HG03159 (cell line): ENCODE measurements at regions not wholly inside any gene's neighbourhood (a gene's known extent, or its start where the extent isn't known, plus 50 kb on each side); places are given as distances from the start of the nearest gene placed in this dataset.
"Not testable (repeated sequence)": the region's sequence is repeated elsewhere in the genome, so short reads cannot be mapped to it uniquely, and the experiment has no call there.

ENCODE experiments used
- ATAC-seq: cut with Tn5 transposase; IDR thresholded peaks from one replicate; pipeline ENCODE4 v1.9.1; 2021; ENCODE audit warnings: mild to moderate bottlenecking, moderate library complexity; ENCODE audit not compliant: unreplicated experiment

GRCh38 chr2:7696556-7696955 is 779.3 kb downstream of the RNF144A start:
- ATAC-seq: not testable (repeated sequence)

- ATAC-seq: no peak
These were observed 779.8 kb downstream of the RNF144A start for GRCh38 chr2:7697052-7697451.

- no peak for ATAC-seq
These were observed 784.6 kb downstream of the RNF144A start for GRCh38 chr2:7701791-7702190.

- peak; percentile 76 for ATAC-seq
These were observed 785.8 kb downstream of the RNF144A start for GRCh38 chr2:7703048-7703447.

GRCh38 chr2:7703543-7704144 is 786.4 kb downstream of the RNF144A start:
- ATAC-seq: peak; percentile 29

GRCh38 chr2:7704296-7704865 is 787.2 kb downstream of the RNF144A start:
- no peak for ATAC-seq

GRCh38 chr2:7706791-7707190 is 789.6 kb downstream of the RNF144A start:
- no peak for ATAC-seq

GRCh38 chr2:7707723-7708122 is 790.5 kb downstream of the RNF144A start:
- no peak for ATAC-seq

GRCh38 chr2:7709907-7710306 is 792.7 kb downstream of the RNF144A start:
- no peak for ATAC-seq

GRCh38 chr2:7711167-7711566 is 794.0 kb downstream of the RNF144A start:
- ATAC-seq: no peak

- ATAC-seq: no peak
These were observed 802.7 kb downstream of the RNF144A start for GRCh38 chr2:7719876-7720275.

GRCh38 chr2:7721413-7721995 is 804.3 kb downstream of the RNF144A start:
- no peak for ATAC-seq

- no peak for ATAC-seq
These were observed 805.1 kb downstream of the RNF144A start for GRCh38 chr2:7722212-7722910.

GRCh38 chr2:7724336-7724735 is 807.1 kb downstream of the RNF144A start:
- no peak for ATAC-seq

GRCh38 chr2:7725171-7725849 is 808.1 kb downstream of the RNF144A start:
- no peak for ATAC-seq

- ATAC-seq: no peak
These were observed 808.6 kb downstream of the RNF144A start for GRCh38 chr2:7725850-7726242.

GRCh38 chr2:7726989-7727388 is 809.8 kb downstream of the RNF144A start:
- ATAC-seq: no peak

GRCh38 chr2:7728388-7728787 is 811.2 kb downstream of the RNF144A start:
- ATAC-seq: no peak

GRCh38 chr2:7730449-7730848 is 813.2 kb downstream of the RNF144A start:
- no peak for ATAC-seq

- no peak for ATAC-seq
These were observed 813.8 kb downstream of the RNF144A start for GRCh38 chr2:7730990-7731389.

GRCh38 chr2:7732497-7732896 is 815.3 kb downstream of the RNF144A start:
- ATAC-seq: no peak
